GM23338 (cell line): ENCODE measurements at regions not wholly inside any gene's neighbourhood (a gene's known extent, or its start where the extent isn't known, plus 50 kb on each side); places are given as distances from the start of the nearest gene placed in this dataset.

ENCODE experiments used
- ATAC-seq: fragments of 200-7000 bp; cut with Tn5 transposase; 3 replicates; pipeline ENCODE4 v1.9.1; 2020
- DNase-seq: peaks from one replicate; pipeline ENCODE4 v3.0.0-alpha.2; 2015; ENCODE audit warnings: low spot score
- H2AFZ ChIP-seq: fragments of 200-600 bp; sonication (generic); 2 replicates; pipeline ENCODE4 v1.8.0; 2016; ENCODE audit warnings: antibody characterized with exemption, mild to moderate bottlenecking, moderate library complexity
- H3F3A ChIP-seq: fragments of 200-600 bp; sonication (generic); replicated peaks from 2 replicates; pipeline ENCODE4 v1.8.0; 2017; ENCODE audit warnings: antibody characterized with exemption, mixed run types, low read depth
- H3K27ac ChIP-seq: fragments of 200-600 bp; sonication (generic); 2 replicates; pipeline ENCODE4 v1.6.1; 2016; ENCODE audit warnings: low read depth
- H3K27me3 ChIP-seq: fragments of 200-600 bp; sonication (generic); 2 replicates; pipeline ENCODE4 v1.8.0; 2016; ENCODE audit warnings: mild to moderate bottlenecking, mixed run types, moderate library complexity; ENCODE audit not compliant: insufficient read depth
- H3K36me3 ChIP-seq: fragments of 200-600 bp; sonication (generic); 2 replicates; pipeline ENCODE4 v1.8.0; 2016; ENCODE audit warnings: mild to moderate bottlenecking; ENCODE audit not compliant: insufficient read depth
- H3K4me1 ChIP-seq: fragments of 200-600 bp; sonication (generic); 2 replicates; pipeline ENCODE4 v1.8.0; 2016; ENCODE audit warnings: mild to moderate bottlenecking, moderate library complexity; ENCODE audit not compliant: insufficient read depth
- H3K4me2 ChIP-seq: fragments of 200-600 bp; sonication (generic); 2 replicates; pipeline ENCODE4 v1.7.1; 2017; ENCODE audit warnings: mixed run types
- H3K4me3 ChIP-seq: fragments of 200-600 bp; sonication (generic); 2 replicates; pipeline ENCODE4 v1.6.1; 2016; ENCODE audit warnings: mixed run types
- H3K79me2 ChIP-seq: fragments of 200-600 bp; sonication (generic); replicated peaks from 2 replicates; pipeline ENCODE4 v1.8.0; 2017; ENCODE audit warnings: mild to moderate bottlenecking; ENCODE audit not compliant: insufficient read depth
- H3K9me2 ChIP-seq: fragments of 200-600 bp; sonication (generic); 2 replicates; pipeline ENCODE4 v1.8.0; 2017; ENCODE audit not compliant: insufficient read depth
- H4K20me1 ChIP-seq: fragments of 200-600 bp; sonication (generic); replicated peaks from 2 replicates; pipeline ENCODE4 v1.8.0; 2017; ENCODE audit warnings: mild to moderate bottlenecking; ENCODE audit not compliant: insufficient read depth
- H3K27ac Mint-ChIP-seq: 2 replicates; pipeline ENCODE4 v1.8.0; 2020; ENCODE audit warnings: inconsistent platforms, mild to moderate bottlenecking, moderate library complexity, mixed read lengths
- H3K27me3 Mint-ChIP-seq: 3 replicates; pipeline ENCODE4 v1.8.0; 2022; ENCODE audit warnings: low read depth, mild to moderate bottlenecking, moderate library complexity, mixed read lengths, inconsistent platforms; ENCODE audit not compliant: insufficient read depth, poor library complexity
- H3K36me3 Mint-ChIP-seq: 3 replicates; pipeline ENCODE4 v1.8.0; 2021; ENCODE audit warnings: low read depth, mild to moderate bottlenecking, inconsistent platforms, moderate library complexity, mixed read lengths
- H3K4me1 Mint-ChIP-seq: 3 replicates; pipeline ENCODE4 v1.8.0; 2020; ENCODE audit warnings: mild to moderate bottlenecking, inconsistent platforms, mixed read lengths
- H3K4me3 Mint-ChIP-seq: 3 replicates; pipeline ENCODE4 v1.8.0; 2021; ENCODE audit warnings: moderate library complexity, mild to moderate bottlenecking, inconsistent platforms, mixed read lengths
- H3K9me3 Mint-ChIP-seq: 3 replicates; pipeline ENCODE4 v1.8.0; 2020; ENCODE audit warnings: moderate library complexity, mild to moderate bottlenecking, inconsistent platforms, mixed read lengths
- CREB1 ChIP-seq: fragments of 250-450 bp; sonication (Bioruptor Pico); IDR thresholded peaks from 2 replicates; pipeline ENCODE4 v1.5.0; 2020; ENCODE audit warnings: low read depth, mild to moderate bottlenecking, moderate library complexity
- EZH2 ChIP-seq: fragments of 200-600 bp; sonication (generic); IDR thresholded peaks from one replicate; pipeline ENCODE4 v1.8.0; 2017; ENCODE audit warnings: antibody characterized with exemption, mild to moderate bottlenecking, low read depth; ENCODE audit not compliant: unreplicated experiment
- ZNF114 ChIP-seq: fragments of 250-450 bp; sonication (Bioruptor Pico); IDR thresholded peaks from 2 replicates; pipeline ENCODE4 v1.5.0; 2020; ENCODE audit warnings: mild to moderate bottlenecking, moderate library complexity
- ZNF331 ChIP-seq: fragments of 250-450 bp; sonication (Bioruptor Pico); IDR thresholded peaks from 2 replicates; pipeline ENCODE4 v1.5.0; 2020; ENCODE audit warnings: low read depth, mild to moderate bottlenecking, moderate library complexity
- TF ChIP-seq, protein P1 (sequence below), 2 experiments: fragments of 200-600 bp in 1 of 2; sonication (generic) in 1 of 2; conservative IDR thresholded peaks; 2 replicates each; pipeline versions ENCODE4 v1.5.1 to v1.6.1; 2016 to 2017; ENCODE audit warnings: antibody characterized with exemption in 2 of 2, low read depth in 2 of 2, mild to moderate bottlenecking in 2 of 2, moderate library complexity in 1 of 2
- TF ChIP-seq, protein P2 (sequence below): IDR thresholded peaks from 2 replicates; pipeline ENCODE4 v1.6.1; 2016; ENCODE audit warnings: antibody characterized with exemption
- TF ChIP-seq, protein P3 (sequence below): fragments of 250-450 bp; sonication (Bioruptor Pico); IDR thresholded peaks from 2 replicates; pipeline ENCODE4 v1.5.0; 2020; ENCODE audit warnings: mild to moderate bottlenecking, moderate library complexity

DNA sequence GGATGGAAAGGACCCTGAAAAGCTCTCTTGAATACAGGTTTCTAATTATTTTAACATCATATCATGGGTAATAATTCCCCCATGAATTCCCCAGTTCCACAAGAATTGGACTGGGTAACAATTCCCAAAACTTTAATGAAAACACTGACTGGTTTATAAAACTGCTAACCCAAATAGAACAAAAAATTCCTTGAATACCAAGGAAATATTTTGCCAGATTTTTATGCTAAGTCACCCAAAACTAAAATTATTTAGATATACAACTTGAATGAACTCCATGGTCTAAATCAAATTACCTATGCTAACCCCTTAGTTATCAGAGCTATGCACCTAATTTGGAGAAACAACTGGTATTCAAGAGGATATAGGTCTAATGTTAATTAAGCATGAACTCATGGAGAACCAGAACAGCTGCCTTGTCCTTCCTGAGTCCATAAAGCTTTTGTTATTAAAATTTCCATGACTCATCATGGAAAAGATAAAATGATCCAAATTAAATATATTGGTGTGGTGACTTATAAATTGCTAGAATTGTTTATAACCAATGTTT, 164.9 kb upstream of the TUT7 start:
- DNase-seq (no peak), ATAC-seq (no peak)
- Histone ChIP-seq H3K4me1 (no peaks in the 10 kb centered on the region), H3K4me3 (no peak overlapping the region), H3K27me3 (no peaks in the 10 kb centered on the region), H3K27ac (no peak overlapping the region), H4K20me1 (no peaks in the 10 kb centered on the region), H3F3A (no peaks in the 10 kb centered on the region), H2AFZ (no peak overlapping the region), H3K79me2 (no peaks in the 10 kb centered on the region), H3K9me2 (no peaks in the 10 kb centered on the region; the same call in 1 of the 2 replicates), H3K36me3 (no peaks in the 10 kb centered on the region), H3K4me2 (no peak overlapping the region)
- Mint-ChIP-seq H3K27ac (no peak overlapping the region), H3K9me3 (no peaks in the 10 kb centered on the region), H3K27me3 (no peaks in the 10 kb centered on the region), H3K36me3 (no peaks in the 10 kb centered on the region), H3K4me3 (no peak overlapping the region), H3K4me1 (no peaks in the 10 kb centered on the region)
- TF ChIP-seq EZH2: no peak
- TF ChIP-seq, protein P1, sequence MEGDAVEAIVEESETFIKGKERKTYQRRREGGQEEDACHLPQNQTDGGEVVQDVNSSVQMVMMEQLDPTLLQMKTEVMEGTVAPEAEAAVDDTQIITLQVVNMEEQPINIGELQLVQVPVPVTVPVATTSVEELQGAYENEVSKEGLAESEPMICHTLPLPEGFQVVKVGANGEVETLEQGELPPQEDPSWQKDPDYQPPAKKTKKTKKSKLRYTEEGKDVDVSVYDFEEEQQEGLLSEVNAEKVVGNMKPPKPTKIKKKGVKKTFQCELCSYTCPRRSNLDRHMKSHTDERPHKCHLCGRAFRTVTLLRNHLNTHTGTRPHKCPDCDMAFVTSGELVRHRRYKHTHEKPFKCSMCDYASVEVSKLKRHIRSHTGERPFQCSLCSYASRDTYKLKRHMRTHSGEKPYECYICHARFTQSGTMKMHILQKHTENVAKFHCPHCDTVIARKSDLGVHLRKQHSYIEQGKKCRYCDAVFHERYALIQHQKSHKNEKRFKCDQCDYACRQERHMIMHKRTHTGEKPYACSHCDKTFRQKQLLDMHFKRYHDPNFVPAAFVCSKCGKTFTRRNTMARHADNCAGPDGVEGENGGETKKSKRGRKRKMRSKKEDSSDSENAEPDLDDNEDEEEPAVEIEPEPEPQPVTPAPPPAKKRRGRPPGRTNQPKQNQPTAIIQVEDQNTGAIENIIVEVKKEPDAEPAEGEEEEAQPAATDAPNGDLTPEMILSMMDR (conservative IDR thresholded peaks at IDR 0.05; ENCODE audit: low read depth in 2 of 2): no peak
- TF ChIP-seq CREB1: no peak
- no peak for TF ChIP-seq ZNF114 (CRISPR knock-in tag)
- TF ChIP-seq ZNF331 (CRISPR knock-in tag): no peak
- TF ChIP-seq, protein P2, sequence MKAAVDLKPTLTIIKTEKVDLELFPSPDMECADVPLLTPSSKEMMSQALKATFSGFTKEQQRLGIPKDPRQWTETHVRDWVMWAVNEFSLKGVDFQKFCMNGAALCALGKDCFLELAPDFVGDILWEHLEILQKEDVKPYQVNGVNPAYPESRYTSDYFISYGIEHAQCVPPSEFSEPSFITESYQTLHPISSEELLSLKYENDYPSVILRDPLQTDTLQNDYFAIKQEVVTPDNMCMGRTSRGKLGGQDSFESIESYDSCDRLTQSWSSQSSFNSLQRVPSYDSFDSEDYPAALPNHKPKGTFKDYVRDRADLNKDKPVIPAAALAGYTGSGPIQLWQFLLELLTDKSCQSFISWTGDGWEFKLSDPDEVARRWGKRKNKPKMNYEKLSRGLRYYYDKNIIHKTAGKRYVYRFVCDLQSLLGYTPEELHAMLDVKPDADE: no peak

DNA sequence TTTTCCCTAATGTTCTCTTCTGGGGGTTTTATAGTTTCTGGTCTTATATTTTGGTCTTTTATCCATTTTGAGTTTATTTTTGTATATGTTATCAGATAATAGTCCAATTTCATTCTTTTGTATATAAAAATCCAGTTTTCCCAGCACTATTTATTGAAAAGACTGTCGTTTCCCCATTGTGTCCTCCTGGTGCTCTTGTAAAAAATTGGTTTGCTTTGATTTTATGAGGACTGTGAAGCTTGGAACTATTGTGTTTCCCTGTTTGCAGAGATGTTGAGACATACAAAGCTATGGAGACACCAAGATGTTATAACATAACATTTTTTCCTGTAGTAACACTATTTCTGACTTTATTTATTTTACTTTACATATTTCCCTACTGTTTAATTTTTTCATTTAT, 163.3 kb upstream of the TUT7 start:
- Mint-ChIP-seq H3K36me3 (no peaks in the 10 kb centered on the region), H3K4me1 (no peaks in the 10 kb centered on the region; the same call in 2 of the 3 replicates), H3K9me3 (no peaks in the 10 kb centered on the region), H3K27me3 (peaks cover 3% of the 10 kb centered on the region), H3K4me3 (no peak overlapping the region), H3K27ac (no peak overlapping the region)
- Histone ChIP-seq H3K4me3 (no peak overlapping the region), H3K4me1 (no peaks in the 10 kb centered on the region), H3K27me3 (no peaks in the 10 kb centered on the region), H4K20me1 (no peaks in the 10 kb centered on the region), H3K36me3 (no peaks in the 10 kb centered on the region), H3F3A (no peaks in the 10 kb centered on the region), H3K9me2 (no peaks in the 10 kb centered on the region; the same call in 1 of the 2 replicates), H3K79me2 (no peaks in the 10 kb centered on the region), H3K27ac (no peak overlapping the region), H2AFZ (no peak overlapping the region), H3K4me2 (no peak overlapping the region)
- TF ChIP-seq EZH2: no peak
- TF ChIP-seq ZNF331 (CRISPR knock-in tag): no peak
- no peak for ATAC-seq
- no peak for DNase-seq

DNA sequence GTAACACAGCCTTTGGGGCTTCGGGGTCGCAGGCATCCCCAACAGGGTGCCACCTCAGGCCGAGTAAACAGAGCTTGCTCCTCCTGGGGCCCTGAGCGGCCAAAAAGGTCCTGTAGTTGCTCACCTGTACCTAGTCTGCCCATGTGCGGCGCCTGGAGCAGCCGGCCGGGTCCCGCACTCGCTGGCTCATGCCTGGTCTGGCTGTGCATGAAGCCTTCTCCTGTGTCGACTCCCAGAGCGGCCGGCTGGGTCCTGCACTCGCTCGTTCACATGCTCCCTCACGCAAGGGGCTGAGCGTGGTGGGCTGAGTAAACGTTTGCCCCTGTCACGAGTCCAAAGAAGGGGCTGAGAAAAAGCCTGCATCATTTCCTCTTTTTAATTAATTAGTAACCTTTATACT, 162.4 kb upstream of the TUT7 start:
- Mint-ChIP-seq H3K27me3 (peaks cover 4% of the 10 kb centered on the region), H3K4me1 (peaks cover 6% of the 10 kb centered on the region; the same call in 2 of the 3 replicates), H3K4me3 (no peak overlapping the region), H3K9me3 (no peaks in the 10 kb centered on the region), H3K36me3 (no peaks in the 10 kb centered on the region), H3K27ac (no peak overlapping the region)
- Histone ChIP-seq H3K4me2 (no peak overlapping the region), H4K20me1 (no peaks in the 10 kb centered on the region), H2AFZ (peak overlapping the region; percentile 86), H3K4me3 (no peak overlapping the region), H3K4me1 (no peaks in the 10 kb centered on the region), H3K79me2 (no peaks in the 10 kb centered on the region), H3K27ac (no peak overlapping the region), H3K27me3 (no peaks in the 10 kb centered on the region), H3F3A (no peaks in the 10 kb centered on the region), H3K9me2 (no peaks in the 10 kb centered on the region; the same call in 1 of the 2 replicates), H3K36me3 (no peaks in the 10 kb centered on the region)
- no peak for DNase-seq
- ATAC-seq: peak; percentile 39; the same call in 2 of the 3 replicates
- TF ChIP-seq ZNF331 (CRISPR knock-in tag): no peak
- TF ChIP-seq, protein P3, sequence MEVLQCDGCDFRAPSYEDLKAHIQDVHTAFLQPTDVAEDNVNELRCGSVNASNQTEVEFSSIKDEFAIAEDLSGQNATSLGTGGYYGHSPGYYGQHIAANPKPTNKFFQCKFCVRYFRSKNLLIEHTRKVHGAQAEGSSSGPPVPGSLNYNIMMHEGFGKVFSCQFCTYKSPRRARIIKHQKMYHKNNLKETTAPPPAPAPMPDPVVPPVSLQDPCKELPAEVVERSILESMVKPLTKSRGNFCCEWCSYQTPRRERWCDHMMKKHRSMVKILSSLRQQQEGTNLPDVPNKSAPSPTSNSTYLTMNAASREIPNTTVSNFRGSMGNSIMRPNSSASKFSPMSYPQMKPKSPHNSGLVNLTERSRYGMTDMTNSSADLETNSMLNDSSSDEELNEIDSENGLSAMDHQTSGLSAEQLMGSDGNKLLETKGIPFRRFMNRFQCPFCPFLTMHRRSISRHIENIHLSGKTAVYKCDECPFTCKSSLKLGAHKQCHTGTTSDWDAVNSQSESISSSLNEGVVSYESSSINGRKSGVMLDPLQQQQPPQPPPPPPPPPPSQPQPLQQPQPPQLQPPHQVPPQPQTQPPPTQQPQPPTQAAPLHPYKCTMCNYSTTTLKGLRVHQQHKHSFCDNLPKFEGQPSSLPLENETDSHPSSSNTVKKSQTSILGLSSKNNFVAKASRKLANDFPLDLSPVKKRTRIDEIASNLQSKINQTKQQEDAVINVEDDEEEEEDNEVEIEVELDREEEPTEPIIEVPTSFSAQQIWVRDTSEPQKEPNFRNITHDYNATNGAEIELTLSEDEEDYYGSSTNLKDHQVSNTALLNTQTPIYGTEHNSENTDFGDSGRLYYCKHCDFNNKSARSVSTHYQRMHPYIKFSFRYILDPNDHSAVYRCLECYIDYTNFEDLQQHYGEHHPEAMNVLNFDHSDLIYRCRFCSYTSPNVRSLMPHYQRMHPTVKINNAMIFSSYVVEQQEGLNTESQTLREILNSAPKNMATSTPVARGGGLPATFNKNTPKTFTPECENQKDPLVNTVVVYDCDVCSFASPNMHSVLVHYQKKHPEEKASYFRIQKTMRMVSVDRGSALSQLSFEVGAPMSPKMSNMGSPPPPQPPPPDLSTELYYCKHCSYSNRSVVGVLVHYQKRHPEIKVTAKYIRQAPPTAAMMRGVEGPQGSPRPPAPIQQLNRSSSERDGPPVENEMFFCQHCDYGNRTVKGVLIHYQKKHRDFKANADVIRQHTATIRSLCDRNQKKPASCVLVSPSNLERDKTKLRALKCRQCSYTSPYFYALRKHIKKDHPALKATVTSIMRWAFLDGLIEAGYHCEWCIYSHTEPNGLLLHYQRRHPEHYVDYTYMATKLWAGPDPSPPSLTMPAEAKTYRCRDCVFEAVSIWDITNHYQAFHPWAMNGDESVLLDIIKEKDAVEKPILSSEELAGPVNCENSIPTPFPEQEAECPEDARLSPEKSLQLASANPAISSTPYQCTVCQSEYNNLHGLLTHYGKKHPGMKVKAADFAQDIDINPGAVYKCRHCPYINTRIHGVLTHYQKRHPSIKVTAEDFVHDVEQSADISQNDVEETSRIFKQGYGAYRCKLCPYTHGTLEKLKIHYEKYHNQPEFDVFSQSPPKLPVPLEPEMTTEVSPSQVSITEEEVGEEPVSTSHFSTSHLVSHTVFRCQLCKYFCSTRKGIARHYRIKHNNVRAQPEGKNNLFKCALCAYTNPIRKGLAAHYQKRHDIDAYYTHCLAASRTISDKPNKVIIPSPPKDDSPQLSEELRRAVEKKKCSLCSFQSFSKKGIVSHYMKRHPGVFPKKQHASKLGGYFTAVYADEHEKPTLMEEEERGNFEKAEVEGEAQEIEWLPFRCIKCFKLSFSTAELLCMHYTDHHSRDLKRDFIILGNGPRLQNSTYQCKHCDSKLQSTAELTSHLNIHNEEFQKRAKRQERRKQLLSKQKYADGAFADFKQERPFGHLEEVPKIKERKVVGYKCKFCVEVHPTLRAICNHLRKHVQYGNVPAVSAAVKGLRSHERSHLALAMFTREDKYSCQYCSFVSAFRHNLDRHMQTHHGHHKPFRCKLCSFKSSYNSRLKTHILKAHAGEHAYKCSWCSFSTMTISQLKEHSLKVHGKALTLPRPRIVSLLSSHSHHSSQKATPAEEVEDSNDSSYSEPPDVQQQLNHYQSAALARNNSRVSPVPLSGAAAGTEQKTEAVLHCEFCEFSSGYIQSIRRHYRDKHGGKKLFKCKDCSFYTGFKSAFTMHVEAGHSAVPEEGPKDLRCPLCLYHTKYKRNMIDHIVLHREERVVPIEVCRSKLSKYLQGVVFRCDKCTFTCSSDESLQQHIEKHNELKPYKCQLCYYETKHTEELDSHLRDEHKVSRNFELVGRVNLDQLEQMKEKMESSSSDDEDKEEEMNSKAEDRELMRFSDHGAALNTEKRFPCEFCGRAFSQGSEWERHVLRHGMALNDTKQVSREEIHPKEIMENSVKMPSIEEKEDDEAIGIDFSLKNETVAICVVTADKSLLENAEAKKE: no peak
